Hepatocyte (in vitro differentiated cells): ENCODE measurements at regions not wholly inside any gene's neighbourhood (a gene's known extent, or its start where the extent isn't known, plus 50 kb on each side); places are given as distances from the start of the nearest gene placed in this dataset.

Source experiments
- DNase-seq: peaks from one replicate; pipeline ENCODE4 v3.0.0-alpha.2; 2016; ENCODE audit warnings: low spot score
- H2AFZ ChIP-seq: fragments of 200-600 bp; sonication (generic); 2 replicates; pipeline ENCODE4 v1.6.0; 2016; ENCODE audit warnings: antibody characterized with exemption, mild to moderate bottlenecking
- H3K27ac ChIP-seq: fragments of 200-600 bp; sonication (generic); 2 replicates; pipeline ENCODE4 v1.5.1; 2016; ENCODE audit warnings: mild to moderate bottlenecking
- H3K27me3 ChIP-seq: fragments of 200-600 bp; sonication (generic); 2 replicates; pipeline ENCODE4 v1.6.1; 2016
- H3K36me3 ChIP-seq: fragments of 200-600 bp; sonication (generic); replicated peaks from 2 replicates; pipeline ENCODE4 v1.5.1; 2016; ENCODE audit warnings: low read depth; ENCODE audit not compliant: insufficient read depth
- H3K4me1 ChIP-seq: fragments of 200-600 bp; sonication (generic); 2 replicates; pipeline ENCODE4 v1.5.1; 2016; ENCODE audit warnings: mild to moderate bottlenecking, moderate library complexity; ENCODE audit not compliant: insufficient read depth
- H3K4me2 ChIP-seq: fragments of 200-600 bp; sonication (generic); 2 replicates; pipeline ENCODE4 v1.6.0; 2016
- H3K4me3 ChIP-seq: fragments of 200-600 bp; sonication (generic); 2 replicates; pipeline ENCODE4 v1.5.1; 2016; ENCODE audit warnings: mild to moderate bottlenecking
- H3K79me2 ChIP-seq: fragments of 200-600 bp; sonication (generic); 2 replicates; pipeline ENCODE4 v1.6.0; 2017; ENCODE audit warnings: mild to moderate bottlenecking
- H3K9me2 ChIP-seq: fragments of 200-600 bp; sonication (generic); replicated peaks from 2 replicates; pipeline ENCODE4 v1.6.0; 2017; ENCODE audit warnings: mild to moderate bottlenecking; ENCODE audit not compliant: insufficient read depth
- H3K9me3 ChIP-seq: fragments of 200-600 bp; sonication (generic); 2 replicates; pipeline ENCODE4 v1.5.1; 2016; ENCODE audit warnings: low read depth, mild to moderate bottlenecking
- H4K20me1 ChIP-seq: fragments of 200-600 bp; sonication (generic); 2 replicates; pipeline ENCODE4 v1.6.0; 2016; ENCODE audit warnings: mild to moderate bottlenecking; ENCODE audit not compliant: insufficient read depth, poor library complexity, severe bottlenecking
- EZH2 ChIP-seq: fragments of 200-600 bp; sonication (generic); IDR thresholded peaks from 2 replicates; pipeline ENCODE4 v1.6.1; 2016; ENCODE audit warnings: antibody characterized with exemption, mild to moderate bottlenecking, borderline replicate concordance
- EZH2phosphoT487 ChIP-seq: fragments of 200-600 bp; sonication (generic); IDR thresholded peaks from one replicate; pipeline ENCODE4 v1.6.1; 2018; ENCODE audit warnings: antibody characterized with exemption, mild to moderate bottlenecking, low read depth, moderate library complexity; ENCODE audit not compliant: unreplicated experiment, severe bottlenecking
- WGBS: methylation state at CpG from one replicate; pipeline ENCODE4 v1.1.6; 2016; ENCODE audit warnings: low lambda C conversion rate; ENCODE audit errors: missing lambda C conversion rate; 5-methylcytosine and 5-hydroxymethylcytosine counted together
- TF ChIP-seq, protein P1 (sequence below): fragments of 200-600 bp; sonication (generic); IDR thresholded peaks from 2 replicates; pipeline ENCODE4 v1.5.1; 2016; ENCODE audit warnings: antibody characterized with exemption, mild to moderate bottlenecking; ENCODE audit not compliant: poor library complexity

DNA sequence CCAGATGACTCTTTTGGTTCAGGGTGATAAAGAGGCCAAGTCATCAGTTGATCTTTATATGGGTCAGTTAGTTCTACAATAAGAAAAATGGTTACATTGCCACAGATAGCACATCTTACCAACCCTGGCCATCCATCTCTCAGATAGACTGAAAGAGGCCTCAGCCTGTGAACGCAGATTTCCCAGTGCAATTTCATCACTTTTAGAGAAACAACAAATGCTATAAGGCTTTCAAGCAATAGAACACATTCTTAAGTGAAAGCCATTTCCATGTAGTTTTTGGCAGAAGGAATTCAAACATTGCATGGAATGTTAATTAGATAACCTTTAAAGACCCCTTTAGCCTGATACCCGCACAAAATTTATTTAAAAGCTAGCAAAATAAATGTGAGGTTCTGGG lies 200.6 kb upstream of the ZBTB20 start:
- H3K36me3 ChIP-seq, result no peaks in the 10 kb centered on the region
- no peak overlapping the region for H3K27ac ChIP-seq
- no peaks in the 10 kb centered on the region for H3K27me3 ChIP-seq
- TF ChIP-seq EZH2, result no peak
- TF ChIP-seq, protein P1, sequence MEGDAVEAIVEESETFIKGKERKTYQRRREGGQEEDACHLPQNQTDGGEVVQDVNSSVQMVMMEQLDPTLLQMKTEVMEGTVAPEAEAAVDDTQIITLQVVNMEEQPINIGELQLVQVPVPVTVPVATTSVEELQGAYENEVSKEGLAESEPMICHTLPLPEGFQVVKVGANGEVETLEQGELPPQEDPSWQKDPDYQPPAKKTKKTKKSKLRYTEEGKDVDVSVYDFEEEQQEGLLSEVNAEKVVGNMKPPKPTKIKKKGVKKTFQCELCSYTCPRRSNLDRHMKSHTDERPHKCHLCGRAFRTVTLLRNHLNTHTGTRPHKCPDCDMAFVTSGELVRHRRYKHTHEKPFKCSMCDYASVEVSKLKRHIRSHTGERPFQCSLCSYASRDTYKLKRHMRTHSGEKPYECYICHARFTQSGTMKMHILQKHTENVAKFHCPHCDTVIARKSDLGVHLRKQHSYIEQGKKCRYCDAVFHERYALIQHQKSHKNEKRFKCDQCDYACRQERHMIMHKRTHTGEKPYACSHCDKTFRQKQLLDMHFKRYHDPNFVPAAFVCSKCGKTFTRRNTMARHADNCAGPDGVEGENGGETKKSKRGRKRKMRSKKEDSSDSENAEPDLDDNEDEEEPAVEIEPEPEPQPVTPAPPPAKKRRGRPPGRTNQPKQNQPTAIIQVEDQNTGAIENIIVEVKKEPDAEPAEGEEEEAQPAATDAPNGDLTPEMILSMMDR, result no peak
- no peak for TF ChIP-seq EZH2phosphoT487
- H3K4me2 ChIP-seq, result no peak overlapping the region
- DNase-seq, result no peak
- no peaks in the 10 kb centered on the region for H3K9me2 ChIP-seq
- H3K9me3 ChIP-seq, result no peaks in the 10 kb centered on the region
- WGBS, result 36% methylated on average over 2 of the region's 2 CpGs
- no peak overlapping the region for H3K4me3 ChIP-seq
- no peaks in the 10 kb centered on the region for H4K20me1 ChIP-seq
- H3K4me1 ChIP-seq, result no peaks in the 10 kb centered on the region
- H2AFZ ChIP-seq, result no peak overlapping the region
- H3K79me2 ChIP-seq, result no peaks in the 10 kb centered on the region

DNA sequence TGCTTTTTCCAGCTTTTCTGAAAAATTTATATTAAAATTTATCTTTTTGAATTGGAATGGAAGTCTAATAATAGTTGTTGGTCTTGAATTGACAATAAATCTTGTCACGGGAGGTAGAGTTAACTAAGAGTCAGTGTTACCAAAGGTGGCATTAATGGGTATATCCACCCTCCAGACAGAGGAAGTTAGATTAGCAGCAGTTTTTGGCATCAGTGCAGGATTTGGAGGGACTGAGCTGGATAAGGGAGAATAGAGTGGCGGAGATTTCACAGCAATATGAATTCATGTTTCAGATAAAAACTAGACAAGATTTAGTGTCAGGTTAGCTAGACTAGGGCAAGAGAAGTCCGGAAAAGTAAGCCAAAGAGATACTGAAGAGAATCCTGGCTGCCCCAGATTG lies 201.3 kb upstream of the ZBTB20 start:
- H3K4me3 ChIP-seq, result no peak overlapping the region
- no peak overlapping the region for H3K27ac ChIP-seq
- H3K9me2 ChIP-seq, result no peaks in the 10 kb centered on the region
- TF ChIP-seq EZH2phosphoT487 (no peak), EZH2 (no peak)
- TF ChIP-seq, protein P1, result no peak
- no peaks in the 10 kb centered on the region for H3K4me1 ChIP-seq
- no peaks in the 10 kb centered on the region for H4K20me1 ChIP-seq
- DNase-seq, result no peak
- no peaks in the 10 kb centered on the region for H3K79me2 ChIP-seq
- 78% methylated on average over 3 of the region's 3 CpGs for WGBS
- H3K27me3 ChIP-seq, result no peaks in the 10 kb centered on the region
- H3K9me3 ChIP-seq, result no peaks in the 10 kb centered on the region
- no peaks in the 10 kb centered on the region for H3K36me3 ChIP-seq
- no peak overlapping the region for H2AFZ ChIP-seq
- no peak overlapping the region for H3K4me2 ChIP-seq

DNA sequence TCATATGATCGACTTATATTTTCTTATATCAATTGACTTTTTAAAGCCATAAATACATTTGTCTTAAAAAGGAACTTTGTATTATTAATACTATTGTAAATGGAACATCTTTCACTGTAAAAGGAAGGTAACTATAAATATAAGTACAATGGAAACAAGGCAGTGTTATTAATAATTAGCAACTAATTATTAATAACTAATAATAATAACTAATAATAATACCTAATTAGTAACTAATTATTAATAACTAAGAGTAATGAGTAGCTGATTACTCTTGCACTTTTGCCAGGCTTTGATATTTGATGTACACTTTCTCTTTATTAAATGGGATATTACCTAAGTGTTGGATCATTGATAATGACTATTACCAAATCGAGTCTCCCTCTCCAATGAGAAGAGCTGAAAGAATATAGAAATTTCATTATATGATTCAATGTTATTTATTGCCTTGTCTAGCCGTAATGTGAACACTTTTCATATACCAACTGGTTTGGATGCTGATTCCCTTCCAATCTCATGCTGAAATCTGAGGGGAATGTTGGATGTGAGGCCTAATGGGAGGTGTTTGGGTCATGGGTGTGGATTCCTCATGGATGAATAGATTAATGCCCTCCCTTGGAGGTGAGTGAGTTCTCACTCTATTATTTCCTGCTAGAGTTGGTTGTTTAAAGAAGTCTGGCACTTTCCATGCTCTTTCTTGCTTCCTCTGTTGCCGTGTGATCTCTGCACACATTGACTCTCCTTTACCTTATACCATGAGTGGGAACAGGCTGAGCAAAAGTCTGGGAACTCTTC lies 202.1 kb upstream of the ZBTB20 start:
- Histone ChIP-seq H3K4me2 (no peak overlapping the region), H3K27me3 (no peaks in the 10 kb centered on the region), H3K27ac (no peak overlapping the region), H2AFZ (no peak overlapping the region), H3K9me2 (no peaks in the 10 kb centered on the region), H3K9me3 (no peaks in the 10 kb centered on the region), H4K20me1 (no peaks in the 10 kb centered on the region), H3K4me1 (no peaks in the 10 kb centered on the region), H3K4me3 (no peak overlapping the region), H3K79me2 (no peaks in the 10 kb centered on the region), H3K36me3 (no peaks in the 10 kb centered on the region)
- no peak for DNase-seq
- TF ChIP-seq EZH2phosphoT487 (no peak), EZH2 (no peak)
- 91% methylated on average over 4 of the region's 4 CpGs for WGBS

DNA sequence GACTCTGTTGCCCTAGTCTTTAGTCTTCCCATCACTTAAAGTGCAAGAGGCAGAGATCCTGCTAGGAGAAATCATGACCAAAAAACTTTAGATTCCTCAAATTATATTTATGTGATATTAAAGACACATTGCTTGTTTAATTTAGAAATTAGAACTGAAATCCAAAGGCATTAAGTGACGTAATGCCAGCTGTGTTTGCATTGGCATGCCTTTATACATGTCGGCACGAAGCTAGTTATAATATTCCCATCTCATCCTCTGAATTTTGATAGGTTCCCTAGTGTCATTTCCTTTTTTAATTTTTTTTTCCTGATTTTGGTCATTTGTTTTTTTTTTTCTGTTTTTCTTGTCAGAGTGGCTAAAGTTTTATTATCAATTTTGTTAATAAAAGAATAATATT lies 203.5 kb upstream of the ZBTB20 start:
- no peak overlapping the region for H3K4me2 ChIP-seq
- no peaks in the 10 kb centered on the region for H3K4me1 ChIP-seq
- no peak for TF ChIP-seq EZH2
- no peak for TF ChIP-seq EZH2phosphoT487
- TF ChIP-seq, protein P1, result no peak
- no peaks in the 10 kb centered on the region for H3K79me2 ChIP-seq
- no peaks in the 10 kb centered on the region for H3K27me3 ChIP-seq
- no peak overlapping the region for H2AFZ ChIP-seq
- H3K9me3 ChIP-seq, result no peaks in the 10 kb centered on the region
- 91% methylated on average over 3 of the region's 3 CpGs for WGBS
- no peaks in the 10 kb centered on the region for H4K20me1 ChIP-seq
- DNase-seq, result no peak
- no peak overlapping the region for H3K27ac ChIP-seq
- no peaks in the 10 kb centered on the region for H3K36me3 ChIP-seq
- H3K4me3 ChIP-seq, result no peak overlapping the region
- no peaks in the 10 kb centered on the region for H3K9me2 ChIP-seq
